CD14-positive monocyte (primary cell): ENCODE measurements at regions not wholly inside any gene's neighbourhood (a gene's known extent, or its start where the extent isn't known, plus 50 kb on each side); places are given as distances from the start of the nearest gene placed in this dataset.
"Not testable (repeated sequence)": the region's sequence is repeated elsewhere in the genome, so short reads cannot be mapped to it uniquely, and the experiment has no call there.

Experiments used
- DNase-seq, 3 donors: peaks; one replicate each; pipeline ENCODE4 v3.0.0-alpha.2; 2011 to 2022
- H2AFZ ChIP-seq: 2 replicates; pipeline ENCODE4 v1.6.0; 2012; ENCODE audit warnings: mild to moderate bottlenecking, low read depth, low read length, inconsistent platforms; ENCODE audit not compliant: insufficient read depth, poor library complexity, severe bottlenecking
- H3K27ac ChIP-seq, 2 donors: 1 replicate in 1 of 2; 2 replicates in 1 of 2; pipeline ENCODE4 v1.5.1; 2012 to 2013; ENCODE audit warnings: low read length in 2 of 2, control low read depth in 1 of 2, inconsistent platforms in 1 of 2, low read depth in 1 of 2, mild to moderate bottlenecking in 1 of 2
- H3K27me3 ChIP-seq, 2 donors: one replicate each; pipeline versions ENCODE4 v1.6.0 to v1.6.1; 2011 to 2013; ENCODE audit warnings: low read length in 2 of 2; ENCODE audit not compliant: control insufficient read depth in 2 of 2, insufficient read depth in 2 of 2
- H3K36me3 ChIP-seq, 2 donors: replicated peaks in 1 of 2; 1 replicate in 1 of 2; 2 replicates in 1 of 2; pipeline versions ENCODE4 v1.5.1 to v1.6.1; 2012 to 2013; ENCODE audit warnings: low read length in 2 of 2, control low read depth in 1 of 2, inconsistent platforms in 1 of 2, mild to moderate bottlenecking in 1 of 2; ENCODE audit not compliant: insufficient read depth in 2 of 2, control insufficient read depth in 1 of 2
- H3K4me1 ChIP-seq, 2 donors: 1 replicate in 1 of 2; 2 replicates in 1 of 2; pipeline versions ENCODE4 v1.5.1 to v1.6.1; 2012 to 2013; ENCODE audit warnings: low read length in 2 of 2, control low read depth in 1 of 2, inconsistent platforms in 1 of 2, mild to moderate bottlenecking in 1 of 2, moderate library complexity in 1 of 2; ENCODE audit not compliant: insufficient read depth in 2 of 2, control insufficient read depth in 1 of 2
- H3K4me2 ChIP-seq: replicated peaks from 2 replicates; pipeline ENCODE3; 2012; ENCODE audit warnings: low read length, moderate library complexity, mild to moderate bottlenecking; ENCODE audit not compliant: poor library complexity, severe bottlenecking; ENCODE audit errors: extremely low read depth
- H3K4me3 ChIP-seq, 3 experiments: fragments of 200-600 bp in 1 of 3; sonication (generic) in 1 of 3; replicated peaks in 1 of 3; 1 replicate in 2 of 3; 2 replicates in 1 of 3; pipeline ENCODE4 v1.5.1; 2011 to 2013; ENCODE audit warnings: low read length in 3 of 3, mild to moderate bottlenecking in 3 of 3, control low read depth in 2 of 3, low read depth in 2 of 3, inconsistent platforms in 1 of 3, moderate library complexity in 1 of 3
- H3K79me2 ChIP-seq: 2 replicates; pipeline ENCODE4 v1.6.0; 2012; ENCODE audit warnings: mild to moderate bottlenecking, control low read depth, inconsistent platforms, low read length, moderate library complexity; ENCODE audit not compliant: insufficient read depth
- H3K9ac ChIP-seq: 2 replicates; pipeline ENCODE4 v1.6.0; 2017; ENCODE audit warnings: low read length, mild to moderate bottlenecking; ENCODE audit not compliant: insufficient read depth, poor library complexity, severe bottlenecking
- H3K9me3 ChIP-seq, 2 donors: replicated peaks in 1 of 2; 1 replicate in 1 of 2; 2 replicates in 1 of 2; pipeline versions ENCODE4 v1.5.1 to v1.6.1; 2012 to 2013; ENCODE audit warnings: low read length in 2 of 2, control low read depth in 1 of 2; ENCODE audit not compliant: control insufficient read depth in 1 of 2, insufficient read depth in 1 of 2
- H4K20me1 ChIP-seq: 2 replicates; pipeline ENCODE4 v1.6.0; 2012; ENCODE audit warnings: mild to moderate bottlenecking, low read length, control low read depth, moderate library complexity; ENCODE audit not compliant: insufficient read depth
- H3K27ac Mint-ChIP-seq, 7 donors: one replicate each; pipeline ENCODE4 v1.8.0; 2020; ENCODE audit warnings: mild to moderate bottlenecking in 7 of 7, mixed read lengths in 7 of 7, moderate library complexity in 6 of 7, inconsistent platforms in 2 of 7
- H3K27me3 Mint-ChIP-seq, 3 donors: one replicate each; pipeline ENCODE4 v1.8.0; 2021 to 2022; ENCODE audit warnings: low read depth in 3 of 3, mild to moderate bottlenecking in 3 of 3, mixed read lengths in 3 of 3, moderate library complexity in 3 of 3, inconsistent platforms in 1 of 3
- H3K36me3 Mint-ChIP-seq, 2 donors: one replicate each; pipeline ENCODE4 v1.8.0; 2020; ENCODE audit warnings: mixed read lengths in 2 of 2, inconsistent platforms in 1 of 2, mild to moderate bottlenecking in 1 of 2
- H3K4me1 Mint-ChIP-seq: one replicate; pipeline ENCODE4 v1.8.0; 2020; ENCODE audit warnings: mild to moderate bottlenecking, mixed read lengths
- H3K4me3 Mint-ChIP-seq, 2 donors: one replicate each; pipeline ENCODE4 v1.8.0; 2020; ENCODE audit warnings: mild to moderate bottlenecking in 2 of 2, mixed read lengths in 2 of 2, moderate library complexity in 1 of 2
- H3K9me3 Mint-ChIP-seq, 7 donors: one replicate each; pipeline ENCODE4 v1.8.0; 2020 to 2022; ENCODE audit warnings: mixed read lengths in 7 of 7, mild to moderate bottlenecking in 6 of 7, moderate library complexity in 6 of 7, inconsistent platforms in 2 of 7
- WGBS: methylation state at CpG from one replicate; pipeline ENCODE4 v1.1.5; 2013; ENCODE audit warnings: missing lambda C conversion rate; ENCODE audit not compliant: insufficient coverage; 5-methylcytosine and 5-hydroxymethylcytosine counted together
- intact Hi-C, 2 donors: fragments of 100-400 bp; cut with micrococcal nuclease; formaldehyde crosslinking; loops; one replicate each; pipeline versions ENCODE4 v1.15.0 to v1.15.1; 2023
- TF ChIP-seq, protein P1 (sequence below): fragments of 200-600 bp; IDR thresholded peaks from one replicate; pipeline ENCODE4 v1.8.0; 2022; ENCODE audit warnings: antibody characterized with exemption, mild to moderate bottlenecking

DNA sequence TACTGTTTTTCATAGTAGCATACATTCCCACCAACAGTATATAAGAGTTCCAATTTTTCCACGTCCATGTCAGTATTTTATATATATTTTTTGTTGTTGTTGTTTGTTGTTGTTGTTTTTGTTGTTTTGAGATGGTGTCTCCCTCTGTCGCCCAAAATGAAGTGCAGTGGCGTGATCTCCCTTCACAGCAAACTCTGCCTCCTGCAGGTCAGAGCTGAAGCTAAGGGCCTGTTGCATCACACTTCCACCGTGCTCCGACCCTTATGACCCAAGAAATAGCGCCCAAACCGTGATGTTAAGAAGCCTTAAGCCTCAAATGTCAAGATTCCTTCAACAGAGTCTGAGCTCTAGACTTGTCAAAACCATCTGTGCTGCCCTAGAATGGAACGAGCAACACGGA is 2032.3 kb downstream of the MRPL39 start:
- no peaks in the 10 kb centered on the region for H3K4me1 ChIP-seq
- WGBS = 67% methylated on average over 5 of the region's 9 CpGs
- peaks cover 0 to under 1% (median 0%) of the 10 kb centered on the region in 3 donors for H3K27me3 Mint-ChIP-seq
- H3K4me1 Mint-ChIP-seq = no peaks in the 10 kb centered on the region
- H3K36me3 ChIP-seq = no peaks in the 10 kb centered on the region
- no peak overlapping the region for H3K27ac ChIP-seq
- DNase-seq = no peak
- H3K27me3 ChIP-seq = no peaks in the 10 kb centered on the region
- H3K4me3 Mint-ChIP-seq = no peak overlapping the region
- no peak overlapping the region for H3K27ac Mint-ChIP-seq
- no peak overlapping the region for H3K4me2 ChIP-seq
- no peaks in the 10 kb centered on the region for H3K9me3 ChIP-seq
- no peaks in the 10 kb centered on the region for H4K20me1 ChIP-seq
- intact Hi-C loops = no loop called here
- H3K36me3 Mint-ChIP-seq = no peaks in the 10 kb centered on the region
- H3K9ac ChIP-seq = no peak overlapping the region
- H3K79me2 ChIP-seq = no peaks in the 10 kb centered on the region
- TF ChIP-seq, protein P1, sequence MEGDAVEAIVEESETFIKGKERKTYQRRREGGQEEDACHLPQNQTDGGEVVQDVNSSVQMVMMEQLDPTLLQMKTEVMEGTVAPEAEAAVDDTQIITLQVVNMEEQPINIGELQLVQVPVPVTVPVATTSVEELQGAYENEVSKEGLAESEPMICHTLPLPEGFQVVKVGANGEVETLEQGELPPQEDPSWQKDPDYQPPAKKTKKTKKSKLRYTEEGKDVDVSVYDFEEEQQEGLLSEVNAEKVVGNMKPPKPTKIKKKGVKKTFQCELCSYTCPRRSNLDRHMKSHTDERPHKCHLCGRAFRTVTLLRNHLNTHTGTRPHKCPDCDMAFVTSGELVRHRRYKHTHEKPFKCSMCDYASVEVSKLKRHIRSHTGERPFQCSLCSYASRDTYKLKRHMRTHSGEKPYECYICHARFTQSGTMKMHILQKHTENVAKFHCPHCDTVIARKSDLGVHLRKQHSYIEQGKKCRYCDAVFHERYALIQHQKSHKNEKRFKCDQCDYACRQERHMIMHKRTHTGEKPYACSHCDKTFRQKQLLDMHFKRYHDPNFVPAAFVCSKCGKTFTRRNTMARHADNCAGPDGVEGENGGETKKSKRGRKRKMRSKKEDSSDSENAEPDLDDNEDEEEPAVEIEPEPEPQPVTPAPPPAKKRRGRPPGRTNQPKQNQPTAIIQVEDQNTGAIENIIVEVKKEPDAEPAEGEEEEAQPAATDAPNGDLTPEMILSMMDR = no peak
- no peaks in the 10 kb centered on the region for H3K9me3 Mint-ChIP-seq
- H2AFZ ChIP-seq = no peak overlapping the region
- H3K4me3 ChIP-seq = no peak overlapping the region

DNA sequence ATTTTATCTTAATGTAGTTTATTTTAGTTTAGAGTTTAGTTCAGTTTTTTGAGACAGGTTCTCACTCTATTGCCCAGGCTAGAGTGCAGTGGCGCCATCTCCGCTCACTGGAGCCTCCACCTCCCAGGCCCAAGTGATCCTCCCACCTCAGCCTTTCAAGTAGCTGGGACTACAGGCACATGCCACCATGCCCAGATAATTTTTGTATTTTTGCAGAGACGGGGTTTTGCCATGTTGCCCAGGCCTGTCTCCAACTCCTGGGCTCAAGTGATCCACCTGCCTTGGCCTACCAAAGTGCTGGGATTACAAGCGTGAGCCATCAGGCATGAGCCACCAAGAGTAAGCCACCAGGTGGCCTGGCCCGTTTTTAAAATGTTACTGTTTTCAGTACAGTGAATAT is 2058.4 kb downstream of the MRPL39 start:
- H3K36me3 ChIP-seq, H3K9ac ChIP-seq, intact Hi-C loops, H3K36me3 Mint-ChIP-seq, H4K20me1 ChIP-seq, H3K27me3 ChIP-seq, H2AFZ ChIP-seq, H3K4me2 ChIP-seq, H3K27ac ChIP-seq, H3K4me1 Mint-ChIP-seq, H3K79me2 ChIP-seq, H3K27me3 Mint-ChIP-seq, H3K4me3 Mint-ChIP-seq, H3K4me1 ChIP-seq, H3K9me3 ChIP-seq, H3K9me3 Mint-ChIP-seq, DNase-seq, H3K4me3 ChIP-seq: not testable (repeated sequence)
- WGBS = 92% methylated on average over 3 of the region's 5 CpGs
- H3K27ac Mint-ChIP-seq = peak overlapping the region in 1 of 7 donors; percentile 7
